Cardiac muscle cell (in vitro differentiated cells and primary cell): ENCODE measurements at regions not wholly inside any gene's neighbourhood (a gene's known extent, or its start where the extent isn't known, plus 50 kb on each side); places are given as distances from the start of the nearest gene placed in this dataset.

Experiments
- DNase-seq, 2 donors: peaks; one replicate each; pipeline versions ENCODE4 v3.0.0 to v3.0.0-alpha.2; 2010 to 2017; ENCODE audit warnings: low read depth in 1 of 2, low spot score in 1 of 2
- H3K27ac ChIP-seq: fragments of 200-600 bp; sonication (generic); 2 replicates; pipeline ENCODE4 v1.5.1; 2016
- H3K27me3 ChIP-seq: fragments of 200-600 bp; sonication (generic); 2 replicates; pipeline ENCODE4 v1.6.0; 2016; ENCODE audit warnings: control low read depth
- H3K36me3 ChIP-seq: fragments of 200-600 bp; sonication (generic); 2 replicates; pipeline ENCODE4 v1.5.1; 2016; ENCODE audit warnings: control low read depth
- H3K4me1 ChIP-seq: fragments of 200-600 bp; sonication (generic); 2 replicates; pipeline ENCODE4 v1.8.1; 2017; ENCODE audit warnings: low read depth, mild to moderate bottlenecking, mixed run types
- H3K4me3 ChIP-seq: fragments of 200-600 bp; sonication (generic); 2 replicates; pipeline ENCODE4 v1.5.1; 2016; ENCODE audit warnings: mild to moderate bottlenecking
- H3K9me3 ChIP-seq: fragments of 200-600 bp; sonication (generic); 2 replicates; pipeline ENCODE4 v1.5.1; 2017; ENCODE audit warnings: low read depth, mild to moderate bottlenecking, control low read depth
- CTCF ChIP-seq: IDR thresholded peaks from 2 replicates; pipeline ENCODE4 v1.5.1; 2012; ENCODE audit warnings: low read depth, mild to moderate bottlenecking, low read length

DNA sequence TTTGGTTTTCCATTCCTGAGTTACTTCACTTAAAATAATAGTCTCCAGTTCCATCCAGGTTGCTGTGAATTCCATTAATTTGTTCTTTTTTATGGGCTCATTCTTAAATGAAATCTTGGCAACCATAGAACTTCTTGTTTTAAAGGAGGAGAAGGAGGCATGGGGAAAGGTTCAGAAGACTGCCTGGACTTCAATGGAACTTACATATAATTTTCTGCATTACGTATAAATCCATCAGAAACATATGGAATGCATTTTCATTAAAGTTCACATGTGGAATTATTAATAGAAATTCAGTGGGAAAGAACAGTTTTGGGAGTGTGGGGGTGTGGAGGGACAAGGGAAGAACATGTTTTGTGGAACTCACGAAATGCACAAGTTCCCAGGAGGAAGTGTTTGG lies 176.6 kb upstream of the PRKCQ start:
- H3K9me3 ChIP-seq: no peaks in the 10 kb centered on the region
- H3K4me1 ChIP-seq: no peaks in the 10 kb centered on the region
- peaks cover 18% of the 10 kb centered on the region for H3K27me3 ChIP-seq
- no peak for DNase-seq
- H3K4me3 ChIP-seq: no peak overlapping the region
- H3K36me3 ChIP-seq: no peaks in the 10 kb centered on the region
- TF ChIP-seq CTCF: no peak
- no peak overlapping the region for H3K27ac ChIP-seq

DNA sequence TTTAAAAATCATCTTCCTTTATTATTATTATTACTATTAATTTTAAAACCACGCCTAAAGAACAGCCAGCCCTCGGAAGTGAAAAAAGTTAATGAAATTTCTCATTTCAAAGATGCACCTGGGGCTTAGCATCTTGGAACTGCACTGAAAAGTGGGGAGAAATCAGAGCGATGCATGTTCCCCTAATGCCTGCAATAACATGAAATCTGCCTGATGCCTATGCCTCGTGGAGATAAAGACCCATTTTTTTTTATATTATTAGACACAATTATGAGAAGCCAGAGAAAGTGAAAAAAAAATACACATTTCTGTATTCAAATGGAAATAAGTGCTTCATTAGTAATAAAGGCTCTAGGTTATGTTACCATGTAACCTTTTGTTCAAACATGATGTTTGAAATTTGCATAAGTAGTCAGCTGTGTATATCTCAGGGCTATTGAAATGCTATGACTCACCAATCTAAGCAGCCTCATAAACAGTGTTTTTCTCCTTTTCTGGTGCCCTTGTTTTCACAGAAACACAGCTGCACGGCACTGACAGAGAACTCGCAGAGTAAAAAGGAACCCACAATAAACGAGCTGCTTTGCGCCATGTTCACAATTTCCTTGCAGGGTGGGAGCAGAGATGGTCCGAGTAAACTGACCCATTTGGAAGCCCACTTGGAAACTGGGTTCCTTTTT lies 175.8 kb upstream of the PRKCQ start:
- H3K9me3 ChIP-seq: no peaks in the 10 kb centered on the region
- no peak overlapping the region for H3K4me3 ChIP-seq
- no peaks in the 10 kb centered on the region for H3K4me1 ChIP-seq
- TF ChIP-seq CTCF: no peak
- DNase-seq: no peak
- no peak overlapping the region for H3K27ac ChIP-seq
- H3K36me3 ChIP-seq: no peaks in the 10 kb centered on the region
- H3K27me3 ChIP-seq: peaks cover 20% of the 10 kb centered on the region

DNA sequence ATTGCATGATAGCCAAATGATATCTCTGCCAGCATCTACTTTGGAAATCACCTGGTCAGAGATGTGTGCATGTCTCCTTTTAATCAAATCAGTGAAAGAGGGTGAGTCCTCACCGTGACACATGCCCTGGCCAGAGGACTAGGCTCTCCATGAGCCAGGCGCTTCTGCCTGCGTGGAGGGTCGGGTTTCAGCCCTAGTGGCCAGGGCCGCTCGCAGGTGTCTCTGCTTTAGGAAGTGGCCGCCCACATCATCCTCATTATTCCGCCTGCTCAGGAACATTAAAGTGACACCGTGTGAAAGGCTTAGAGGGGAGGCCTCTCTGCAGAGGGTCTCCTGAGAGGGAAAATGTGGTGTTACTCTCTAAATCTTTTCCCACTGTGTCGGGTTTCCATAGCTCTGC lies 173.6 kb upstream of the PRKCQ start:
- no peaks in the 10 kb centered on the region for H3K9me3 ChIP-seq
- H3K27me3 ChIP-seq: peaks cover 20% of the 10 kb centered on the region
- no peak for TF ChIP-seq CTCF
- no peak for DNase-seq
- no peak overlapping the region for H3K4me3 ChIP-seq
- no peak overlapping the region for H3K27ac ChIP-seq
- no peaks in the 10 kb centered on the region for H3K36me3 ChIP-seq
- H3K4me1 ChIP-seq: no peaks in the 10 kb centered on the region

DNA sequence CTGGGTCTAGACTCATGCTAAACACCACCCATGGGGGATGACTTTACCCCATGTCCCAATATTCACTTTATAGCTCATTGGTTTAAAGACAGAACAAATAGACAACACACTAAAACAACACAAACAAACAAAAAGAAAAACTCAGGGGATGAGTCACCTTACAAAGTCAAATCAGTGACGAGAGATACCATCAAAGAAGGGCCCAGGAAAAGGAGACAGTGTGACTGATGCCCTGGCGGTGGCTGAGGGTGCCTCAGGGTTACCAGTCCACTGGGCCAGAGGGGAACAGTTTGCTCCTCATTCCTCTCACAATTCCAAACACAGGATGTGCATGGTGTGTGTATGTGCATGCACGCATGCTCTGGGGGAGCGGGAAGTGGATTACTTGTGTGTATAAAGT lies 171.3 kb upstream of the PRKCQ start:
- DNase-seq: no peak
- Histone ChIP-seq H3K36me3 (no peaks in the 10 kb centered on the region), H3K27me3 (peaks cover 17% of the 10 kb centered on the region), H3K27ac (no peak overlapping the region), H3K9me3 (no peaks in the 10 kb centered on the region), H3K4me1 (no peaks in the 10 kb centered on the region), H3K4me3 (no peak overlapping the region)
- no peak for TF ChIP-seq CTCF

- H3K9me3 ChIP-seq: no peaks in the 10 kb centered on the region
- DNase-seq: no peak
- H3K4me1 ChIP-seq: no peaks in the 10 kb centered on the region
- H3K27ac ChIP-seq: no peak overlapping the region
- no peak for TF ChIP-seq CTCF
- H3K4me3 ChIP-seq: no peak overlapping the region
- H3K36me3 ChIP-seq: no peaks in the 10 kb centered on the region
- peaks cover 17% of the 10 kb centered on the region for H3K27me3 ChIP-seq
These were observed 169.0 kb upstream of the PRKCQ start for GRCh38 chr10:6748981-6749635.
